Osteocyte (in vitro differentiated cells): ENCODE measurements at regions not wholly inside any gene's neighbourhood (a gene's known extent, or its start where the extent isn't known, plus 50 kb on each side); places are given as distances from the start of the nearest gene placed in this dataset.

Experiments used
- DNase-seq: peaks from one replicate; pipeline ENCODE4 v3.0.0; 2021; ENCODE audit warnings: mixed read lengths; ENCODE audit not compliant: unreplicated experiment; ENCODE audit errors: extremely low spot score
- H3K27ac Mint-ChIP-seq: one replicate; pipeline ENCODE4 v1.8.0; 2021; ENCODE audit warnings: mild to moderate bottlenecking, mixed read lengths; ENCODE audit not compliant: unreplicated experiment
- H3K27me3 Mint-ChIP-seq: one replicate; pipeline ENCODE4 v1.8.0; 2021; ENCODE audit warnings: mixed read lengths; ENCODE audit not compliant: unreplicated experiment
- H3K36me3 Mint-ChIP-seq: one replicate; pipeline ENCODE4 v1.8.0; 2021; ENCODE audit warnings: mixed read lengths; ENCODE audit not compliant: unreplicated experiment
- H3K4me1 Mint-ChIP-seq: one replicate; pipeline ENCODE4 v1.8.0; 2021; ENCODE audit warnings: mixed read lengths; ENCODE audit not compliant: unreplicated experiment
- H3K4me3 Mint-ChIP-seq: one replicate; pipeline ENCODE4 v1.8.0; 2021; ENCODE audit warnings: mild to moderate bottlenecking, moderate library complexity, mixed read lengths; ENCODE audit not compliant: unreplicated experiment
- H3K9me3 Mint-ChIP-seq: one replicate; pipeline ENCODE4 v1.8.0; 2021; ENCODE audit warnings: mixed read lengths; ENCODE audit not compliant: unreplicated experiment
- CTCF ChIP-seq: fragments of 200-600 bp; sonication (generic); IDR thresholded peaks from 2 replicates; pipeline ENCODE4 v1.5.0; 2021; ENCODE audit warnings: antibody characterized with exemption, mild to moderate bottlenecking, moderate library complexity

- no peak overlapping the region for H3K27ac Mint-ChIP-seq
- H3K27me3 Mint-ChIP-seq = peaks cover 2% of the 10 kb centered on the region
Measured at GRCh38 chr2:38163579-38163978, 87.6 kb upstream of the CYP1B1 start.

GRCh38 chr2:38163006-38163405, 87.1 kb upstream of the CYP1B1 start:
- Mint-ChIP-seq H3K27me3 (peaks cover 2% of the 10 kb centered on the region), H3K4me3 (no peak overlapping the region), H3K4me1 (peaks cover 19% of the 10 kb centered on the region), H3K36me3 (no peaks in the 10 kb centered on the region), H3K9me3 (no peaks in the 10 kb centered on the region), H3K27ac (no peak overlapping the region)
- no peak for TF ChIP-seq CTCF
- no peak for DNase-seq

More at GRCh38 chr2:38163579-38163978, 87.6 kb upstream of the CYP1B1 start:
- TF ChIP-seq CTCF = no peak
- Mint-ChIP-seq H3K4me1 (peaks cover 14% of the 10 kb centered on the region), H3K36me3 (no peaks in the 10 kb centered on the region), H3K4me3 (no peak overlapping the region), H3K9me3 (no peaks in the 10 kb centered on the region)
- no peak for DNase-seq

GRCh38 chr2:38160516-38160915, 84.6 kb upstream of the CYP1B1 start:
- H3K4me3 Mint-ChIP-seq = no peak overlapping the region
- DNase-seq = no peak
- H3K36me3 Mint-ChIP-seq = no peaks in the 10 kb centered on the region
- H3K4me1 Mint-ChIP-seq = peaks cover 19% of the 10 kb centered on the region
- no peak overlapping the region for H3K27ac Mint-ChIP-seq
- TF ChIP-seq CTCF = no peak
- H3K27me3 Mint-ChIP-seq = peaks cover 2% of the 10 kb centered on the region
- no peaks in the 10 kb centered on the region for H3K9me3 Mint-ChIP-seq

- DNase-seq = no peak
- no peak overlapping the region for H3K27ac Mint-ChIP-seq
- no peak for TF ChIP-seq CTCF
- no peaks in the 10 kb centered on the region for H3K36me3 Mint-ChIP-seq
- H3K4me1 Mint-ChIP-seq = peaks cover 19% of the 10 kb centered on the region
- no peak overlapping the region for H3K4me3 Mint-ChIP-seq
- H3K27me3 Mint-ChIP-seq = peaks cover 2% of the 10 kb centered on the region
- H3K9me3 Mint-ChIP-seq = no peaks in the 10 kb centered on the region
Measured at GRCh38 chr2:38159597-38159996, 83.6 kb upstream of the CYP1B1 start.

- H3K27me3 Mint-ChIP-seq = peaks cover 2% of the 10 kb centered on the region
- H3K36me3 Mint-ChIP-seq = no peaks in the 10 kb centered on the region
- TF ChIP-seq CTCF = no peak
- no peaks in the 10 kb centered on the region for H3K9me3 Mint-ChIP-seq
- no peak overlapping the region for H3K4me3 Mint-ChIP-seq
- H3K27ac Mint-ChIP-seq = no peak overlapping the region
- peaks cover 19% of the 10 kb centered on the region for H3K4me1 Mint-ChIP-seq
- DNase-seq = no peak
Measured at GRCh38 chr2:38159191-38159590, 83.2 kb upstream of the CYP1B1 start.
